Lower leg skin (tissue), 4 donors: ENCODE measurements at regions not wholly inside any gene's neighbourhood (a gene's known extent, or its start where the extent isn't known, plus 50 kb on each side); places are given as distances from the start of the nearest gene placed in this dataset.

Experiments
- DNase-seq, 2 donors: peaks; one replicate each; pipeline ENCODE4 v3.0.0-alpha.2; 2019; ENCODE audit warnings: low spot score in 2 of 2
- H3K4me3 ChIP-seq: fragments of 200-600 bp; sonication (generic); 2 replicates; pipeline ENCODE4 v1.5.1; 2017; ENCODE audit warnings: mild to moderate bottlenecking, low read depth; ENCODE audit not compliant: poor library complexity, severe bottlenecking
- CTCF ChIP-seq, 3 donors: fragments of 450-650 bp; IDR thresholded peaks; one replicate each; pipeline ENCODE4 v1.5.1; 2016; ENCODE audit warnings: antibody characterized with exemption in 3 of 3, mild to moderate bottlenecking in 3 of 3, moderate library complexity in 2 of 3
- POLR2A ChIP-seq, 2 donors: fragments of 450-650 bp; IDR thresholded peaks; one replicate each; pipeline ENCODE4 v1.6.1; 2016 to 2017; ENCODE audit warnings: antibody characterized with exemption in 2 of 2, mild to moderate bottlenecking in 1 of 2, moderate library complexity in 1 of 2
- WGBS, 2 donors: methylation state at CpG; one replicate each; pipeline ENCODE4 v1.1.5; 2018; 5-methylcytosine and 5-hydroxymethylcytosine counted together
- intact Hi-C: fragments of 100-400 bp; cut with DNase I; formaldehyde crosslinking; loops from one replicate; pipeline ENCODE4 v1.15.0; 2023; ENCODE audit warnings: low total_unique reads

DNA sequence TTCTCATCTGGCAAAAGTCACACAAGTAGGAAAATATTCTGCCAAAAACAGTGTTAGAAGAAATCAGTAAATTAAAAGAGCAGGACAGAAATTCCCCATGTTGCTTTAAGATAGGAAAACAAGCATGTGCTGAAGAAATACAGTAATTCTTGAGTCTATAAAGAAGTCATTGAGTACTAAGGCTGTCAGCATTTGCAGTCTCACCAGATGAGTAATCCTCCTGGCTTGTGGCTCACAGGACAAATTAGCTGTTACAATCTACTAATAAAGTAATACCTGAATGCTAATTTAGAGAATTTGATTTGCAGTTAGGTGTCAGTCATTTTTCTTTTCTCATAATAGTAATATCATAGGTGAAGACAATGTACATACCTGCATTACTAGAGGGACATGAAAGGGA is 1158.9 kb upstream of the CELF2 start:
- no peak for DNase-seq
- intact Hi-C loops, result no loop called here
- no peak overlapping the region for H3K4me3 ChIP-seq
- TF ChIP-seq CTCF (IDR thresholded peaks at IDR 0.05) (no peak), POLR2A (IDR thresholded peaks at IDR 0.05) (no peak)

- intact Hi-C loops, result no loop called here
- TF ChIP-seq CTCF (IDR thresholded peaks at IDR 0.05), result no peak
- TF ChIP-seq POLR2A (IDR thresholded peaks at IDR 0.05), result no peak
- H3K4me3 ChIP-seq, result no peak overlapping the region
- no peak for DNase-seq
These were observed 1157.6 kb upstream of the CELF2 start for GRCh38 chr10:9860045-9860444.

DNA sequence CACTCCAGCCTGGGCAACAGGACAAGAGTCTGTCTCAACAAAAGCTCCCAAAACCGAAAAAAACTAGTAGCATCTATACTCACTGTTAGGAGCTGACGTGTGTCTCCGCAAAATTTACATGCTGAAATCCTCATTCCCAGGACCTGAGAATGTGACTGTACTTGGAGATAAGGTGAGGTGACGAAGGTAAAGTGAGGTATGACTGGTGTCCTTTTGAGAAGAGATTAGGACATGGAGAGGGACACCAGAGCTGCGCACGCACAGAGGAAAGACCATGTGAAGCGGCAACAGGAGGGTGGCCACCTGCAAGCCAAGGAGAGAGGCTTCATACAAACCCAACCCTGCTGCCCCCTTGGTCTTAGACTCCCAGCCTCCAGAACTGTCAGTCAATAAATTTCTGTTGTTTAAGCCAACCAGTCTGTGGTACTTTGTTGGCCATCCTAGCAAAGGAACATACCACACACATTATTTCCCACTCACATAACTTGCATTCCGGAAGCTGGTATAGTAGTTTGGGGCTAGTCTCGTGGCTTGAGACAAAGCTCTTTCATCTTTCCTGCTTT is 1154.0 kb upstream of the CELF2 start:
- DNase-seq, result no peak
- no peak for TF ChIP-seq CTCF (IDR thresholded peaks at IDR 0.05)
- TF ChIP-seq POLR2A (IDR thresholded peaks at IDR 0.05), result no peak
- H3K4me3 ChIP-seq, result no peak overlapping the region
- intact Hi-C loops, result no loop called here
- 87 to 90% methylated on average over 9 of the region's 9 CpGs for WGBS, 2 donors

- no peak overlapping the region for H3K4me3 ChIP-seq
- DNase-seq, result no peak
- intact Hi-C loops, result no loop called here
- TF ChIP-seq POLR2A (IDR thresholded peaks at IDR 0.05) (no peak), CTCF (IDR thresholded peaks at IDR 0.05) (no peak)
- WGBS, 2 donors, result 63 to 72% methylated on average over 2 of the region's 2 CpGs
These were observed 1149.2 kb upstream of the CELF2 start for GRCh38 chr10:9868499-9868898.

DNA sequence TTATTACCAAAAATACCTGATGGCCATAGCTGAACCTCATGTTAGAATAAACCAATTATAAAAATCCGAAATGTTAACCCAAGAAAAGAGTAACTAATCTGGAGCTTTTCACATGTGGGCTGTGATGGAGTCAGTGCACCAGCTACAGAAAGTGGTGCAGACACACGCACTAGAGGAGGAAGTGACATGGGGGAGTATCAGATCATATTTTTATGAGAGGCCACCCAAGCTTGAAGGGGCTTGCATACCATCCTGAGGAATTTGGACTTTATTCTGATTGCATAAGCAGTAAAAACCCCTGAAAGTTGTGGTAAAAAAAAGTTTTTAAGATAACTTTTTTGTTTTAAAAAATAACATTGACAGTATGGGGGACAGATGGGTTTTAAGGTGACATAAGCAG is 1148.5 kb upstream of the CELF2 start:
- intact Hi-C loops, result no loop called here
- no peak for DNase-seq
- WGBS, 2 donors, result 71 to 75% methylated on average over 2 of the region's 2 CpGs
- TF ChIP-seq POLR2A (IDR thresholded peaks at IDR 0.05) (no peak), CTCF (IDR thresholded peaks at IDR 0.05) (no peak)
- H3K4me3 ChIP-seq, result no peak overlapping the region

DNA sequence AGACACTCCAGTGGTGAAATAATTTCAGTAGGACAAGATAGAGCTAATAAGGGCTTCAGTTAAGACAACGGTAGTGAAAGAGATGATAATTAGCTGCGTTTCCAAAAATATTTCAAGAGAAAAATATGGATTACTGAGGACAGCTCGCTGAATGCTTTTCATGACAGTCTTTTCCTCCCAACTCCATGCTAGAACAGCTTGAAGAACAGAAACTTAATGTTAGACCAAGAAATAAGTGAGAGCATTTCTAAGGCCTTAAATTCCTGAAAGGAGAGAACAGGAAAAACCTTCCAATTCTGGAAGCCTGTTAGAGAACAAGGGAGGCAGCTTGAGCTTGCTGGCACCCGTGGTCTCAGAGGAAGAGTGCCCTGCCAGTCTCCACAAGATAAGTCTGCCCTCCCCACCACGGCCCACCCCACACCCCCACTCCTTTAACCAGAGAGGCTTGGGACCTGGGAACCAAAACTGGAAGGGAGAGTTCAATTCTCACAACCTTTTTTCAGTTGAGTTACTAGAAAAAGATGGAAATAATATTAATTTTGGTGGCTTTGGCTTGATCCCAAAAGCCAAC is 1148.0 kb upstream of the CELF2 start:
- no peak overlapping the region for H3K4me3 ChIP-seq
- intact Hi-C loops, result no loop called here
- no peak for DNase-seq
- TF ChIP-seq POLR2A (IDR thresholded peaks at IDR 0.05) (no peak), CTCF (IDR thresholded peaks at IDR 0.05) (no peak)
- 46 to 52% methylated on average over 5 of the region's 5 CpGs for WGBS, 2 donors
